Hematopoietic multipotent progenitor cell treated with erythropoietin and hydrocortisone succinate and interleukin-3 and kit ligand, for 8 days (in vitro differentiated cells): ENCODE measurements at regions not wholly inside any gene's neighbourhood (a gene's known extent, or its start where the extent isn't known, plus 50 kb on each side); places are given as distances from the start of the nearest gene placed in this dataset.

Experiments
- DNase-seq: peaks from one replicate; pipeline ENCODE4 v3.0.0-alpha.2; 2015

DNA sequence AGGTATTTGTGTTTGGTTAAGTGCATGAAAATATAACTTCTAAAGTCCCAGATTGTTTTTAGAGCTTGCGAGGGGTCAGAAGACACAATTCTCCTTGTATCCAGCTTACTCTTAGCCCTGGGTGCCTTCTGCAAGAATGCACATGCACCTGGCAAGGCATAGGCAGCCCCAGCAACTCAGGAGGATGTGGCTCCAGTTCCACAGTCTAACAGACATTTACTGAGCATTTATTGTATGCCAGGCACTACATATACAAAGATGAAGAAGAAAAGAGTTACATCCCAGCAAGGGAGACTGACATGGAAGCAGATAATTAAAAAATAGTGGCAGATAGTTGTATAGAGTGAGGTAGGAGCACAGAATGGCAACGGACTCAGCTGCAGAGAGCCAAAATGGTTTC lies 101.1 kb upstream of the FRY start:
- DNase-seq, result no peak

DNA sequence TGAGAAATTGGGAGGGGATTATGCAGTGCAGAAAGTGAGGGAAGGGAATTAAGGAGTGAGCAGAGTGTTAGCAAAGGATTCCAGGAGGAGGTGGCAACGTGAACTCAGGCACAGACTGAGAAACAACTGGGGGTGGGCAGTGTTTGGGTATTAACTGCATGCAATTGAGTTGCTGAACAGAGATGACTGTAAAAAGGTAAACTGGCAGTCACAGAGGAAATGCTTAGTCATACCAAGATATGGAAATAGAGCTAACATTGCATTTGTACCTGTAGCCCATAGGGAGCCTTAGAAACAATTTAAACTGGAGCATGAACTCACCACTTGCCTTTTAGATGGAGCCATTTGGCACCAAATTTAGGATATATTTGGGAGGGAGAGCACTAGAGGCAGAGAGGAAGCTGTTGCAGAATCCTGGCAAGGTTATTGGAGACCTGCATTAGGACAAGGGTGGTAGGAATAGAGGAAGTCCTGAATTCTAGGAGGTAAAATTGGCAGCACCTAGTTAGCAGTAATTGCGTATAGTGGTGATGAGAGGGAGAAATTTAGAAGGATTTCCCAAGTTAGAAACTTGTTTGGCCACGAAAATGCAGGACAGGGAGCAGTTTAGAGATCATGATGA lies 100.6 kb upstream of the FRY start:
- peak; percentile 26 for DNase-seq

DNA sequence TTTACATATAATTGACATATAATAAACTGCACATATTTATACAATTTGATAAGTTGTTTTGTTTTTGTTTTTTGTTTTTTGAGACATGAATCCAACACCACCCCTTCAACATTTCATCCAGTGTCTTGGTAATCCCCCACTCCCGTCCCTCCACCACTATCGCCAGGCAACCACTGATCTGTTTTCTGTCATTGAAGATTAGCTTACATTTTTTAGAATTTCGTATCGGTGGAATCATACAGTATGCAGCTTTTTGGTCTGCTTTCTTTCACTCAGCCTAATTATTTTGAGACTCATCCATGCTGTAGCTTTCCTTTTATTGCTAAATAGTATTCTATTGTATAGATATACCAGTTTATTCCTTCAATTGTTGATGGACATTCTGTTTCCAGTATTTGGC lies 94.1 kb upstream of the FRY start:
- DNase-seq, result no peak

DNA sequence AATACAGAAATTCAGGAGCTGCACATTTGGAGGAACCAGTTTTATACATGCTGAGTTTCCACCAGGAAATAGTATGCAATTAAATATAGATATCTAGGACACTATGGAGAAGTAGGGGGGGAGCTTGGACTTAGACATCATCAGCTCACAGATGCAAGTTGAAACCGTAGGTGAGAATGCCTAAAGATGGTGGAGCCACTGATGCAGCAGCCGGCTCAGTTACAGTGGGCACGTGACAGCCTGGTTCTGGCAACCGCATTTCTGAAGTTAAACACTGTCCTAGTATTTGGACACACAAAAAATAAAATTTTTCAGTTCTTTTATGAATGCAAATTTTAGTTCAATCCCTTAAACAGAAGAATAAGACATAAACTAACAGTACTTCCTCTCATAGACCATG lies 91.5 kb upstream of the FRY start:
- DNase-seq, result no peak

DNA sequence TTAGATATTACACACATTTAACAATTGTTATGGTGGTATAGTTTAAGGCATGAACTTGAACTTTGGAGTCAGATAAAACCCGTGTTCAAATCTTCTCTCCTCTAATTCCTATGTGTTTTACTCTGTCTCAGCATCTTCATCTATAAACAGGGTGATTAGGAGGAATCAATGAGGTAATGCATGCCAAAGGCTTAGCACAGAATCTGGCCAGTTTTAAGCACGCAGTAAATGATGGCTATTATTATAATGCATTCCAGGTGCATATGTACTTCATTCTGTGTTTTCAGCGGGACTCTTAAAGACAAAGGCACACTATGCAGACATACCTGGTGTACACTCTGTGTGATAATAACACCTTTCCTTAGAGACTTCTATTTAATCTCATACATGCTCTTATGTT lies 88.0 kb upstream of the FRY start:
- no peak for DNase-seq

DNA sequence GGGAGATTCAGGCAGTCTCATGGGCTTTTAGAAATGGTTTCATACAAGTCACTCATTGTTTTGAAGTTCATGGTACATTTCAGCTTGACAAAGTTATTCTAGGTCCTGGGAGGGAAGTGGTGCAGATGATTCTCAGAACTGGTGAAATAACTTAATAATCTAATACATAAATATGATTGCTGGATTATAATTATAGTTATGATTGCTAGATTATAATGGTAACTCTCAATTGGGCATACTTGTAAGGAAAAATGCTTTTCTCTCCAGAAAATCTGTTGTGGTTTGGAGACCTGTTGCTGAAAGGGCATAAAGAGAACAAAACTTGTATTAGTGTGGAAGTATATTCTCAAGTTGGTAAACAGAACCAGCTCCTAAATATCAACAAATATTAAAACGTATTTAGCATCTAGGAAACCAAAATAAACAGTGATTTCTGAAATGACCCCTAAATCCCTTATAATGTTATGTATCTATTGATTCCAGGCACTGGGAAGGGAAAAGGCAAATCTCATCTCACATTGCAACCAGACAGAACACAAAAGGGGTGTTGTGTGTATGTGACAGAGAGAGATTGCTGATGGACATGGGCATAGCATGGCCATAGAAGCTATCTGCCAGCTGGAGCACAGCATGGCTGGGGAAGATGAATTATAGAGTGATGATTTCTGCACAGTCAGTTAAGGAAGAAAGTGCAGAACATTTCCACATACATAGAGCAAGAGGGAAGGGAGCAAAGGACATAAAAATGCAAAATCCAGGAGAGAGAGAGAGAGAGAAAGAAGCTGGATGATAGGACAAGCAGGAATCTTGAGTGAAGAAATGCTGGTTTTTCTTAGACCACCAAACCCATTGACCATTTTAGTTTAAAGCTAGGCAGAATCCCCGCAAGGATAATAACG lies 87.1 kb upstream of the FRY start:
- DNase-seq, result no peak

DNA sequence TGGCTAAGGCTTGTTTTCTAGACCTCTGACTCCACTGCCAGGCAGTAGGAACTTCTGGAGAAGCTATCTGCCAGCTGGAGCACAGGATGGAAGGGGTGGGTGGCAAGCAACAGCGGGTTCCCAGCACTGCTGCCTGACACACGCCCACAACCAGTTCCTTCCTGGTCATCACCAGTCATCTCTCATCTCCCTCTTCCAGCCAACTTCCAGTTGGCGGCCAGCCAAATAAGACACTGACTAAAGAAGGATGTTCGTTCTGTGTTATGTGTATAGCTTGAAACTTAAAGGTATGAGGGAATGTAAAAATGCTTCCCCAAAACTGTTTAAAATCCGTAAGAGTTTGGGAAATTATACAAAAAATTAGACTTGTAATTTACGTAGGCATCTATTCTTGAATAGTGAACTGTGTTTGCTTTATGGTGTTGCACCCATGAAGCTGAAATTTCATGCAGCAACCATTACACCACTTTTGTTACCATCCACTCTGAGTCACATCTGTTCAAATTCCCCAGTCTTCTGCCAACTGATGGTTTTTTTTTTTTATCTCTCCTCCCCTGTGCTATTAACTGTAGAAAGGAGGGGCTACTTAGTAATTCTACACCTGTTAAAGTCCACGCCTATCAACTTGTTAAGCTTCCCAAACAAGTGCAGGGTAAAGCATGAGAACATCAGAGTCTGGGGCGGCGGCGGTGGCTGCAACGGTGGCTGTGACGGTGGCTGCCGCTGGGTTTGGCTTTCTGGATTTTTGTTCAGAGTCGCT lies 86.2 kb upstream of the FRY start:
- DNase-seq, result peak; percentile 40

DNA sequence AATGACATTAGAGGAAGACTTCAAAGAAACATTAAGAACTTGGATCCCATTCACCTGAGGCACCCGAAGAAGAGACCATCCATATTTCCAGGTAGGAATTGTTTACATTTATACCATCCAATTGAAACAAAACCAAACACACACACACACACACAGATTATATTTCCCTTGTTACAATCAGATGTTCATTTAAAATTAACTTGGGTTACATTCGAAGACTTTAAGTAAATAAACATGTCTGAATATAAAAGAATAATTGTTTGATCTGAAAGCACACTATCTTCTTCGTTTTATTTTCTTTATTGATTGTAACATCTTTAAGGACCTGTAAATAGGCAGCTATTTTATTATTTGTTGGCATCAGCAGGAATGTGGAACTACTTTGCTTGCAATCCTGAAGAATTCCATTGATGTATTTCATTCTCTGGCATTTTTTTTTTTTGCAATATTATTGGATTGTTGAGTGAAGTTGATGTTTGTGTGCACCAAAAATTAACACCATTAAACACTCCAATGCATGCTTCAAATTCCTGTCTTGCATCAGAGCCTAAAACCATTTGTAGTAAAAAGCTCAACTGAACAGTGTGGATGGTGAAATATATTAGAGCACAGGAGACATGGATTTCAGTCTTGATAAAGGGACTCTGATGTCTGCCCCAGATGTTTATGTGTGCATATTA lies 85.3 kb upstream of the FRY start:
- DNase-seq, result no peak

DNA sequence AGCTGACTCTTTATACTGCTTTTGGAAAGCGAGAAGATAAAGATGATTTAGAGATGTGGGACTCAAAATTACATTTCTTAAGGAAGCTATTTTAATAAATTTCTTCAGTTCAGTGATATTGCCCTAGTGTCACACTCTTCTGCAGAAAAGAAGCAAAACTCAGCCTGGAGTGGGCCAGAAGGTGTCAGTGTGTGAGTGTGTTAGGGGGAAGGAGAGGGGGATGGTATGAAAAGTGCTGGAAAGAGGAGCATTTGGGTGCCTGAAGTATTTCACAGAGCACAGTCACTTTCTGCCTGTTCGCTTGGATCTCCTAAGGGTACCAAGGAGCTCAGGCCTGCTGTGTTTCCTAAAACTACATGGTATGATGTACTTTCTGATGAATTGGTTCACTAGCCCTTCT lies 84.5 kb upstream of the FRY start:
- no peak for DNase-seq

DNA sequence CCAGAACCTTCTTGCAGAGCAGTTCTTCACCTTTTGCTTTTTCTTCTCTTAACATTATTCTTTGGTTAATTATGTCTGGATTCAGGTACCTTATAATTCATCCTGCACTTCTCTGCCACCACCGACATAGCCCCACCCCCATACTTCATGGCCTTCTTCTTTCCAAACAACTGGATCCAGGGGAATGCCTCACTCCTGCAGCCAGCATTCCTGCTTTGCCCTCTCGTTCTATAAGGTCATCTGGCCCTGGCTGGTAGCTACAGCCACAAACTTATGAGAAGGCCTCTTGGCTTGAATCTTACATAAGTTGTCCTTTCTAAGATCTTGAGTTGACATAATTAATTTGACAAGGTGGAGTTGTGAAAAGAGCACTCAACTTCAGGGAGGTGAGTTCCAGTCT lies 84.1 kb upstream of the FRY start:
- DNase-seq, result no peak

DNA sequence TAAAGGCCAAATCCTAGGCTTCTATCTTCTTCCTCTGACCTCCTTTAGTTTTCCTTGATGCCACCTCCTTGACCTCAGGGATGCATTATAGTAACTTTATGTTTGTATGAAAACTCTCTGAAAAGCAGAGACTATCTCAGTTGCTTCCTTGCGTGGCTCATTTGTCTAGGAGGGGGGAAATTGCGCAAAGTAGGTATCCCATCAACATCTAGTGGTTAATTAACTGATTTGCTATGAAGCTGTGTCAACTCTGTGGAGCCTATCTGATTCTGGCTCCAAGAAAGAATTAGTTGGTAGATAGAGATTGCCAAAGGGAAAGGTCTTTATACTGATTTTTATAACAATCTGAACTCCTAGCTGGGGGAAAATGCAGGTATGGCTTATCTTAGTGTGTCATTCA lies 82.1 kb upstream of the FRY start:
- DNase-seq, result no peak

DNA sequence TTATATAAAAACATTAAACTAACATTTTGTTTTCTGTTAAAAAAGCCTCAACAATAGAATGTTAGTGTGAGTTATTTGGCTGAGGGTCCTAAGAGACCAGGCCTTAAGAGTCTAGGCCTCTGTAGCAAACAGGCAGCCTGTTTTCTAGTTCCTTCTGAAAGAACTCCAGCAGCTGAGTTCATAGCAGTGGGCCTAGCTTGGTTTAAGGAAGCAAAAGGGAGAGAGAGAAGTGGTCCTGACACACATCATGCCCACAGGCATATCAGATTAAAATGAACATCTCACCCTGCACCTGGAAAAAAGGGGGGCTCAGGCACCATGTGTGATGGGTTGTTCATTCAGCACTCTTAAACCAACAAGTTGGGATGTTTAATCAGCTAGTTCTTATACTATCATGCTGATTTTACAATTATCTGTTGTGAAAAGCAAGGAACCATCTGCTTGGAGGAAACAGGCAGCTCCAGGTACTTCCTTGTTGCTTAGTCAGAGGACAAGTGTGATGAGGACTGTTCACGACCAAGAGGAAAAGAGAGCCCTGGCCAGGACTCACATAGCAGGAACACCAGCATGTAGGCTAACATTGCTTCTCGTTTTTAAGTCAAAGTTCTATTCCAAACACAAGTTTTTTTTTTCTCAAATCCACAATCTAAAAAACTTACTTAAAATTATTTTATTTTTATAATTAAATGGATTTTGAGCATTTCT lies 81.3 kb upstream of the FRY start:
- no peak for DNase-seq

DNA sequence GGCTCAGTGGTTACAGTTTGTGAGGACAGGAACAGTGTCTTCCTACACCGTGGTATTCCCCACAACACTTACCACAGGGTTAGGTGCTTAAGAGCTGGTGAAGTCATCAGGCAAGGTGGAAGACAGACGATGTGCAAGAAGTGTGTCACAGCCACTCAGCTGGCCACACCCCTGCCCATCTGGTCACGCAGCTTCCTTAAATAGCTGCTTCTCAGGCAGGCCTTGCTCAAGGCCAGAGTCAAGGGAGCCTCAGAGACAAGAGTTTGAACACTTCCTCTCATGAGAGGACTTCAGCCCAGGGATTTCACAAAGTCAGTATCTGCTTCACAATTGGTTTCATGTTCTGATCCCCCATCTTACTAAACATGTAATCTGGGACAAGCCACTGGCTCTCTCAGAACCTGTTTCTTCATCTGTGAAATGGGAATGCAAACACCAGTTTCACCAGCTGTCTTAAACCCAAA lies 80.3 kb upstream of the FRY start:
- peak; percentile 34 for DNase-seq

DNA sequence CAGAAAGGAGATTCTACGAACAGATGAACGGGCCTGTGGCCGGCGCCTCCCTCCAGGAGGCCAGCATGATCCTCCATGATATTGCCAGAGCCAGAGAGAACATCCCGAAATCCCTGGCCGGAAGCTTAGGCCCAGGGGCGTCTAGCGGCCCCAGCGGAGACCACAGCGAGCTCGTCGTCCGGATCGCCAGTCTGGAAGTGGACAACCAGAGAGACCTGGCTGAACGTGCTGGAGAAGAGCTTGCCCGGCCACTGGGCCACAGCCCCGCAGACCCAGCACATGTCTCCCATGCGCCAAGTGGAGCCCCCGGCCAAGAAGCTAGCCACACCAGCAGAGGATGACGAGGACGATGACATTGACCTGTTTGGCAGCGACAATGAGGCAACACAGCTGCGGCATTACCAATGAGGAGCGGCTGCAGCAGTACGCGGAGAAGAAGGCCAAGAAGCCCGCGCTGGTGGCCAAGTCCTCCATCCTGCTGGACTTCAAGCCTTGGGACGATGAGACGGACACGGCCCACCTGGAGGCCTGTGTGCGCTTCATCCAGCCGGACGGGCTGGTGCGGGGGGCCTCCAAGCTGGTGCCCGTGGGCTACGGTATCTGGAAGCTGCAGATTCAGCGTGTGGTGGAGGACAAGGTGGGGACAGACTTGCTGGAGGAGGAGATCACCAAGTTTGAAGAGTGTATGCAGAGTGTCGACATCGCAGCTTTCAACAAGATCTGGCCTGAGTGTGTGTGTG lies 78.8 kb upstream of the FRY start:
- no peak for DNase-seq

DNA sequence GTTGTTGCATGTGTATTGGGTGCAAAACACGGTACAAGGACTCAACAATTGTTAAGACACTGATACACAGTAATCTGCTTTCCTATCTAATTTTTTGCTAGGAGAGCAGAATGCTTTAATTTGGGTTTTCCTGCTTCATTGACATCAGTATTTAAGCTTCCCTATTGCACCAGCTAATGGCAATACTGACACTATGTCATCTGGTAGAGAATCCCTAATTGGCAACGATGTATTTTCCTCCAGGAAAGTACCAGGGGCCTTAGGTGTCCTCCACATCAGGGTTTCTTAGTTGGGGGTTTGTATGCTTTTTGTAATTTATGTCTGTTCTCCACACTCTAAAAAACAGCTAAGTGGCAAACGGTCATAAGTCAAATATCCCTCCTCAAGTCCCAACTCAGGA lies 76.5 kb upstream of the FRY start:
- DNase-seq, result no peak

DNA sequence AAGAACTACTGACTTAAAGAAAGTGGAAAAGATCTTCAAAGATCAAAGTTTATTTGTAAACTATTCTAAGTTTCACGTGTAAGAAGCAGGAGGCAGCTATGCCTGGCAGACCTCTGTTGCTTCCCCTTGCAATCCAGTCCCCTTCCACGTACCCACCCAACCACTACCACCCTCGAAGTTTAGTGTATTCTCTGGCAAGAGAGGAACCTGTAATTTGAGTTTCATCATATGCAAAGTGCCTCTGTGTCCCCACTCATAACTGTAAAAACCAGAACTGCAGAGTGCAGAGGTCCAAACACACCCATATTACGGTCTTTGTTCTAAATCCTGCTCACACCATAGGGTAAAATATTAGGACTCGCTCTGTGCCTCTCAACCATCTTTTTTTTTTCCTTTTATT lies 75.8 kb upstream of the FRY start:
- DNase-seq, result no peak

DNA sequence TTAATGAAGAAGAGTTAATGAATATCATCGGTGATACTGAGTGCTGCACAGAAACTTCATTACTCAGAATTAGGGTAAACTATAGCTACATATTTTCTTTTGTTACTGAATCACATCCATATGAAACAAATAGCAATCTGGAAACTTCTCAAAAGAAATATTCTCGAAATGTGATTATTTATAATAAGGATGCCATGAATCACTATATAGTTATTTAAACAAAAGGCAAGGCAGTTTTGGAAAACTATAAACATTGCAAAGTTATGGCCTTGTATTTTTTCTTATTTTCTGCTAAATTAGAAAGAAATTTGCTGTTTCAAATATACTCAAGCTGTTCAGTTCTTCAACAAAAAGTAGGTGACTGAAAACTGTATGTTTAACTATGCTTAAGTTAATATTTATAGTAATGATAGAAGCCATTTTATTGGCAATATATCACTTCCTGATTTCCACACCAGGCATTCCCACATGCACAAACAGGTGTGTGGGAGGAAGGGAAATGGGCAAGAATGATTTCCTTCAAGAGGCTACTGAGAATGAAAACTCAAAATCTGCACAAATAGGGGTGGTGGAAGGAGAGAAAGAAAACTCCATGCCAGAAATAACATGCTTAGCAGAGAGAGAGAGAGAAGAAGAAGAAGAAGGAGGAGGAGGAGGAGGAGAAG lies 74.5 kb upstream of the FRY start:
- DNase-seq, result no peak

DNA sequence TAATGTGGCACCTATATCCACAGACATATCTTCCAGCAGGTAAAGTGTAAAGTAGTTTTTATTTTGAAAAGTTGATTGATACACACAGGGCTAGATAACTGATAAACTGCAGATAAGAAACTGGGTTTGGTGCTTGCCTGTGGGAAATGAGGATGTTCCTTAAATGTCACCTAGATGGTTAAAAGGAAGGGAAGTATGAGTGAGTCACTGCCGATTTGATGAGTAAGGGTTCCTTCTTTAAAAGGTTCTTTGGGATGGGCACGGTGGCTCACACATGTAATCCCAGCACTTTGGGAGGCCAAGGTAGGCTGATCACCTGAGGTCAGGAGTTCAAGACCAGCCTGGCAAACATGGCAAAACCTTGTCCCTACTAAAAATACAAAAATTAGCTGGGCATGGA lies 73.8 kb upstream of the FRY start:
- DNase-seq, result no peak

DNA sequence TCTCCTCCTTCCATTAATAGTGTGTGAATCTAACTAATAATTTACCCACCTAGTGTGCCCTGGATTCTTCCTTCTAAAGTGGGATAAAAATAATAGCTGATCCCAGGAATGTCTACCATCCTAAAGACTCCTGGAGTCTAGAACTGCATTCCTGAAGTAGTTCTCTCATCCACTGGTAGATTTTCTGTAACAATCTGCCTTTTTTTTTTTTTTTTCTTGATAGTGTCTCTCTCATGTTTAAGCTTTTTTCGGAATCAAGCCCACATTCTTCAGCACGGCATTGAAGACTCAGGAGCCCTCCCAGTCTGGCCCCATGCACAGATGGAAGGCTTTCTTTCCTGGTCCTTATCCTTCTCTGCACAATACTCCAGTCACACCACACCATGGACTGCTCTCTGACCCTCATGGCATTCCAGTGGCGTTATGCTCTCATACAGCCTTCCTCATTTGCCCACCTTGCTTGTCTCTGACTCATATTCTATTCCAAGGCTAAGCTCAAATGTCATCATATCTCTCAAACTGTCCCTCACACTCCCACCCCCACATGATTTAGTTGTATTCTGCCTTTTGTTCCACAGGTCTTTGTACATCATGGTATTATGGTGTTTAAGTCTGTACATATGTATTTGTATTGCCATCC lies 68.7 kb upstream of the FRY start:
- DNase-seq, result no peak

DNA sequence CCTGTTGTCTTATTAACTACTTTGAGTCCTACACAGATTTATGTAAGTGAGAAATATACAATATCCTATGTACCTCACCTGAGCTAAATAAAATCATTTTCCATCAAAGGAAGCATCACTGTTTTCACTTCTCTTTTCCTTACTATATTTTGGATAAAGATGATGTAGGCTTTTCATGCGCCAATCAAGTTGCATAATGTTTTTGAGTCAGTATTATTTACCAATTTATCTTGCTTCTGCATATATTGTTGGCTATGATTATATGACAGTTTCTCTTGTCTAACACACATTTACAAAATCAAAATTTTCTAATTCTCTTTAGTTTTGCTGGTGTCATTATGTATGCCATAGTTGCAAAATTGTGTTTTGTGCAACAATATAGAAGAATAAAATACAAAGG lies 67.9 kb upstream of the FRY start:
- no peak for DNase-seq

DNA sequence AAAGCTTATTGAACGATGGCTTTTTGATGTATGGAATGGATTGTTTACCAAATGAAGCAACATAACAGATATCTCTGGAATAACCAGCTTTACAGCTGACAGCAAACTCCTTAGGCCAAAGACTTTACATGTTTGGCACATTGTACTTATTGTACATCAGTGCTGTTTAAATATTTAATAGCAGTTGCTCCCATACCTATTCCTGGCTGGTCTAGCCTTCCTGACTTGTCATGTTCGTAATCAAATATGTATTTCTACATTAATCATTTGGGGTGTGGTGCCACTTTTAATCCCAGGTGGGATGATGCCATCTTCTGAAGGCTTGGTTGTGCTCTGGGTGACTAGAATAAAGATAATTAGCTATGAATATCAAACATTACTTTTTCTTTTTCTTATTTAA lies 67.4 kb upstream of the FRY start:
- no peak for DNase-seq
